ENCODE measurements at regions not wholly inside any gene's neighbourhood (a gene's known extent, or its start where the extent isn't known, plus 50 kb on each side); places are given as distances from the start of the nearest gene placed in this dataset.

DNA sequence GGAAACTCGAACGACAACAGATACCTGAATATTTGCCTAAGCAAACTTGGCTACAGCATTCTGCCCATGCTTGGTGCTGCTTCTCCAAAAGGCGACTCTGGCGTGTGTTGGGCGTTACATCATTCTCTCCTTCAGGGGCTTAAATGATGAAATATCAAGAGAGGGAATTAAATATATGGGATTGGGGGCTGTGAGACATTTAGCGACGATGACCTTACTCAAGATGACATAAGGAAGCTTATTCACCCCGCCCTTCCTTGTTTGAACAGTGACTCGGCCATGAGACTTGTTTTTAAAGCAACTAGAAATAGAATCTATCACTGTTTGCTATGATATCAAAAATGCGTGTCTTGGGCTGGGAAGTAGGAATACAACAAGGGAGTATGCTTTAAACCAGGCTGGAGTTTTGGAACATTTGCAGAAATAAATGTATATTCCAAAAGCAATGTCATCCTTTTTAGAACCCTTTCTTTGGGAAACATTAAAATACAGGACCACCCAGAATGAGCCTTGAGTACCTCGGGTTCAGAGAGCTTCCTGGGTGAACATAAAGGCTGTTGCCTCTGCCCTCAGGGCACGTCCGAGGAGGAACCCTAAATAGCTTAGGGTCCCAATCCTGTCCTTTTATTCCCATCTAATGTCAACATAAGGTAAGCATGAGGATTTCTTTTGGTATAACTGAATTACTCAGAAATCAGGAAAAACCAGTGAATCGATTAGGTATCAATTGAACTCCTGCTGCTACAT lies 123.3 kb upstream of the SLC45A1 start:
- intact Hi-C loops (cut with DNase I), result no loop called here
- WGBS, 3 donors, result 78 to 80% (median 80%) methylated on average over 14 of the region's 14 CpGs
- peaks cover 8% of the 10 kb centered on the region for H3K4me1 ChIP-seq (ENCODE audit: insufficient read depth)

GRCh38 chr1:8193840-8194406 lies 124.0 kb upstream of the SLC45A1 start:
- no peak for DNase-seq
- WGBS, 3 donors, result 89 to 91% (median 90%) methylated on average over 8 of the region's 8 CpGs
- Histone ChIP-seq H3K27ac (no peak overlapping the region), H3K9me3 (no peaks in the 10 kb centered on the region), H3K27me3 (no peaks in the 10 kb centered on the region), H3K36me3 (no peaks in the 10 kb centered on the region), H3K4me1 (ENCODE audit: insufficient read depth) (peaks cover 8% of the 10 kb centered on the region), H3K4me3 (no peak overlapping the region)
- intact Hi-C loops (cut with DNase I), result no loop called here
- TF ChIP-seq EP300 (IDR thresholded peaks at IDR 0.05) (no peak), CTCF (IDR thresholded peaks at IDR 0.05) (no peak), POLR2A (IDR thresholded peaks at IDR 0.05) (no peak)

More for the DNA sequence above, 123.3 kb upstream of the SLC45A1 start:
- no peaks in the 10 kb centered on the region for H3K27me3 ChIP-seq
- TF ChIP-seq POLR2A (IDR thresholded peaks at IDR 0.05), result no peak
- TF ChIP-seq CTCF (IDR thresholded peaks at IDR 0.05), result no peak
- no peak for TF ChIP-seq EP300 (IDR thresholded peaks at IDR 0.05)
- peak in 1 of 5 donors; percentile 10 for DNase-seq
- no peaks in the 10 kb centered on the region for H3K36me3 ChIP-seq
- no peak overlapping the region for H3K4me3 ChIP-seq
- H3K27ac ChIP-seq, result no peak overlapping the region
- no peaks in the 10 kb centered on the region for H3K9me3 ChIP-seq

- intact Hi-C loops (cut with DNase I), result no loop called here
- Histone ChIP-seq H3K27me3 (no peaks in the 10 kb centered on the region), H3K4me3 (no peak overlapping the region), H3K27ac (no peak overlapping the region), H3K36me3 (no peaks in the 10 kb centered on the region), H3K9me3 (no peaks in the 10 kb centered on the region), H3K4me1 (ENCODE audit: insufficient read depth) (no peaks in the 10 kb centered on the region)
- WGBS, 3 donors, result 82 to 92% (median 87%) methylated on average over 9 of the region's 9 CpGs
- peak in 1 of 5 donors; percentile 15 for DNase-seq
- TF ChIP-seq EP300 (IDR thresholded peaks at IDR 0.05), result no peak
These were observed 126.4 kb upstream of the SLC45A1 start for GRCh38 chr1:8191474-8191873.

GRCh38 chr1:8189931-8190483 lies 127.9 kb upstream of the SLC45A1 start:
- intact Hi-C loops (cut with DNase I), result no loop called here
- Histone ChIP-seq H3K4me3 (no peak overlapping the region), H3K36me3 (no peaks in the 10 kb centered on the region), H3K27ac (no peak overlapping the region), H3K9me3 (no peaks in the 10 kb centered on the region), H3K4me1 (ENCODE audit: insufficient read depth) (no peaks in the 10 kb centered on the region), H3K27me3 (no peaks in the 10 kb centered on the region)
- DNase-seq, result peak in 1 of 5 donors; percentile 1
- TF ChIP-seq CTCF (IDR thresholded peaks at IDR 0.05) (no peak), POLR2A (IDR thresholded peaks at IDR 0.05) (no peak), EP300 (IDR thresholded peaks at IDR 0.05) (no peak)
- 75 to 84% (median 78%) methylated on average over 6 of the region's 6 CpGs for WGBS, 3 donors

DNA sequence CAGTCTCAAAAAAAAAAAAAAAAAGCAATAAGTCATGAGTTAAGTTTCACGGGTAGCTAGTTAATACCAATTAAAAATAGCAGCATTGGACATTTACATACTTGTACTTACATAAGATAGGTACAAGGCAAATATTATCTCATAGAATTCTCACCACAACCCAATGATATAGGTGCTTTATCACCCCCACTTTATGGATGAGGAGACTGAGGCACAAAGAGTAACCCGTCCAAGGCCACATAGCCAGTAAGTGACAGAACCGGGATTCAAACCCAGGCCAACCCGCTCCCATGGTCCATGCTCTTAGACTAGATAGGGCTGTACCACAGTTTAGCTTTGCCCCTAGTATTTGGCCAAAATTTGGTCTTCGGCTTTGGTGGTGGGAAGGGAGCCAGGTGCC lies 132.5 kb upstream of the SLC45A1 start:
- TF ChIP-seq EP300 (IDR thresholded peaks at IDR 0.05) (no peak), POLR2A (IDR thresholded peaks at IDR 0.05) (no peak), CTCF (IDR thresholded peaks at IDR 0.05) (no peak)
- peak in 1 of 5 donors; percentile 11 for DNase-seq
- Histone ChIP-seq H3K4me1 (ENCODE audit: insufficient read depth) (no peaks in the 10 kb centered on the region), H3K36me3 (no peaks in the 10 kb centered on the region), H3K27ac (no peak overlapping the region), H3K9me3 (no peaks in the 10 kb centered on the region), H3K27me3 (no peaks in the 10 kb centered on the region), H3K4me3 (no peak overlapping the region)
- intact Hi-C loops (cut with DNase I), result no loop called here
- 87 to 94% (median 89%) methylated on average over 5 of the region's 5 CpGs for WGBS, 3 donors

Measured in ovary (tissue), 7 donors.